ENCODE measurements at regions not wholly inside any gene's neighbourhood (a gene's known extent, or its start where the extent isn't known, plus 50 kb on each side); places are given as distances from the start of the nearest gene placed in this dataset.
"Not testable (repeated sequence)": the region's sequence is repeated elsewhere in the genome, so short reads cannot be mapped to it uniquely, and the experiment has no call there.

GRCh38 chr2:130289780-130290179, 52.9 kb upstream of the IMP4 start:
- H3K4me3 ChIP-seq (ENCODE audit: low read length): no peak overlapping the region
- DNase-seq (ENCODE audit: low read depth): no peak
- no peak for TF ChIP-seq CTCF (conservative IDR thresholded peaks at IDR 0.05; ENCODE audit: low read depth, low read length)

GRCh38 chr2:130288467-130289403, 54.0 kb upstream of the IMP4 start:
- TF ChIP-seq CTCF (conservative IDR thresholded peaks at IDR 0.05; ENCODE audit: low read depth, low read length): no peak
- no peak for DNase-seq (ENCODE audit: low read depth)

GRCh38 chr2:130287656-130288026, 55.1 kb upstream of the IMP4 start:
- no peak overlapping the region for H3K4me3 ChIP-seq (ENCODE audit: low read length)
- no peak for TF ChIP-seq CTCF (conservative IDR thresholded peaks at IDR 0.05; ENCODE audit: low read depth, low read length)
- no peak for DNase-seq (ENCODE audit: low read depth)

More at GRCh38 chr2:130288467-130289403, 54.0 kb upstream of the IMP4 start:
- no peak overlapping the region for H3K4me3 ChIP-seq (ENCODE audit: low read length)

- no peak overlapping the region for H3K4me3 ChIP-seq (ENCODE audit: low read length)
- TF ChIP-seq CTCF (conservative IDR thresholded peaks at IDR 0.05; ENCODE audit: low read depth, low read length): no peak
- DNase-seq (ENCODE audit: low read depth): no peak
Measured at GRCh38 chr2:130286983-130287655, 55.6 kb upstream of the IMP4 start.

- not testable (repeated sequence) for DNase-seq (ENCODE audit: low read depth); H3K4me3 ChIP-seq (ENCODE audit: low read length)
Measured at GRCh38 chr2:130283341-130283869, 59.3 kb upstream of the IMP4 start.

- DNase-seq (ENCODE audit: low read depth); H3K4me3 ChIP-seq (ENCODE audit: low read length): not testable (repeated sequence)
Measured at GRCh38 chr2:130279551-130279950, 63.1 kb upstream of the IMP4 start.

- not testable (repeated sequence) for DNase-seq (ENCODE audit: low read depth); H3K4me3 ChIP-seq (ENCODE audit: low read length)
Measured at GRCh38 chr2:130268333-130268732, 70.1 kb upstream of the TUBA3E start.

GRCh38 chr2:130267572-130267971, 69.3 kb upstream of the TUBA3E start:
- not testable (repeated sequence) for DNase-seq (ENCODE audit: low read depth); H3K4me3 ChIP-seq (ENCODE audit: low read length)

- not testable (repeated sequence) for DNase-seq (ENCODE audit: low read depth); H3K4me3 ChIP-seq (ENCODE audit: low read length)
Measured at GRCh38 chr2:130266836-130267235, 68.6 kb upstream of the TUBA3E start.

- DNase-seq (ENCODE audit: low read depth); H3K4me3 ChIP-seq (ENCODE audit: low read length): not testable (repeated sequence)
Measured at GRCh38 chr2:130265570-130266247, 67.5 kb upstream of the TUBA3E start.

GRCh38 chr2:130264901-130265320, 66.7 kb upstream of the TUBA3E start:
- not testable (repeated sequence) for DNase-seq (ENCODE audit: low read depth)

More at GRCh38 chr2:130264901-130265320, 66.7 kb upstream of the TUBA3E start:
- not testable (repeated sequence) for H3K4me3 ChIP-seq (ENCODE audit: low read length)
